ENCODE measurements at regions not wholly inside any gene's neighbourhood (a gene's known extent, or its start where the extent isn't known, plus 50 kb on each side); places are given as distances from the start of the nearest gene placed in this dataset.
"Not testable (repeated sequence)": the region's sequence is repeated elsewhere in the genome, so short reads cannot be mapped to it uniquely, and the experiment has no call there.

GRCh38 chrX:63281465-63281864 lies 69.7 kb downstream of the SPIN4 start:
- CTCF ChIA-PET = no interaction called here
- no peak for TF ChIP-seq CTCF (IDR thresholded peaks at IDR 0.05; ENCODE audit: insufficient read depth, low read depth, low read length)
- POLR2A ChIA-PET = no interaction called here
- no peak for DNase-seq (ENCODE audit: low read depth)
- H3K36me3 ChIP-seq (ENCODE audit: control insufficient read depth, insufficient read depth, low read length) = no peaks in the 10 kb centered on the region
- H3K27me3 ChIP-seq (ENCODE audit: control insufficient read depth, insufficient read depth, low read length) = no peaks in the 10 kb centered on the region
- H3K4me3 ChIP-seq (ENCODE audit: low read depth, low read length) = no peak overlapping the region

- CTCF ChIA-PET = interaction anchor here (0.8 to 1.3 kb wide), 2 partner anchors 17 to 410 kb away, joined by 3 to 4 read pairs; no protein-coding TSS in a partner anchor
- POLR2A ChIA-PET; H3K36me3 ChIP-seq (ENCODE audit: control insufficient read depth, insufficient read depth, low read length); H3K27me3 ChIP-seq (ENCODE audit: control insufficient read depth, insufficient read depth, low read length); H3K4me3 ChIP-seq (ENCODE audit: low read depth, low read length); DNase-seq (ENCODE audit: low read depth): not testable (repeated sequence)
These were observed 73.7 kb downstream of the SPIN4 start for GRCh38 chrX:63277394-63277793.

GRCh38 chrX:63275127-63275526 lies 76.0 kb downstream of the SPIN4 start:
- CTCF ChIA-PET = interaction anchor here (0.8 to 1.7 kb wide), 4 partner anchors 14 to 231 kb away, joined by 3 to 6 read pairs (median 4); no protein-coding TSS in a partner anchor

GRCh38 chrX:63270873-63271272 lies 80.3 kb downstream of the SPIN4 start:
- H3K36me3 ChIP-seq (ENCODE audit: control insufficient read depth, insufficient read depth, low read length) = no peaks in the 10 kb centered on the region
- ChIA-PET POLR2A (no interaction called here), CTCF (no interaction called here)
- no peaks in the 10 kb centered on the region for H3K27me3 ChIP-seq (ENCODE audit: control insufficient read depth, insufficient read depth, low read length)
- no peak for TF ChIP-seq CTCF (IDR thresholded peaks at IDR 0.05; ENCODE audit: insufficient read depth, low read depth, low read length)
- no peak for DNase-seq (ENCODE audit: low read depth)
- H3K4me3 ChIP-seq (ENCODE audit: low read depth, low read length) = no peak overlapping the region

More at GRCh38 chrX:63275127-63275526, 76.0 kb downstream of the SPIN4 start:
- DNase-seq (ENCODE audit: low read depth) = no peak
- peak; percentile 62 for TF ChIP-seq CTCF (IDR thresholded peaks at IDR 0.05; ENCODE audit: insufficient read depth, low read depth, low read length)
- Histone ChIP-seq H3K4me3 (ENCODE audit: low read depth, low read length) (no peak overlapping the region), H3K36me3 (ENCODE audit: control insufficient read depth, insufficient read depth, low read length) (no peaks in the 10 kb centered on the region), H3K27me3 (ENCODE audit: control insufficient read depth, insufficient read depth, low read length) (no peaks in the 10 kb centered on the region)
- POLR2A ChIA-PET = no interaction called here

- TF ChIP-seq CTCF (IDR thresholded peaks at IDR 0.05; ENCODE audit: insufficient read depth, low read depth, low read length) = no peak
- Histone ChIP-seq H3K4me3 (ENCODE audit: low read depth, low read length) (no peak overlapping the region), H3K27me3 (ENCODE audit: control insufficient read depth, insufficient read depth, low read length) (no peaks in the 10 kb centered on the region), H3K36me3 (ENCODE audit: control insufficient read depth, insufficient read depth, low read length) (no peaks in the 10 kb centered on the region)
- POLR2A ChIA-PET = no interaction called here
- DNase-seq (ENCODE audit: low read depth) = no peak
- CTCF ChIA-PET = no interaction called here
These were observed 93.0 kb downstream of the SPIN4 start for GRCh38 chrX:63258144-63258543.

- peak; percentile 28 for DNase-seq (ENCODE audit: low read depth)
- Histone ChIP-seq H3K4me3 (ENCODE audit: low read depth, low read length) (no peak overlapping the region), H3K36me3 (ENCODE audit: control insufficient read depth, insufficient read depth, low read length) (no peaks in the 10 kb centered on the region), H3K27me3 (ENCODE audit: control insufficient read depth, insufficient read depth, low read length) (no peaks in the 10 kb centered on the region)
- POLR2A ChIA-PET = no interaction called here
- peak; percentile 79 for TF ChIP-seq CTCF (IDR thresholded peaks at IDR 0.05; ENCODE audit: insufficient read depth, low read depth, low read length)
- CTCF ChIA-PET = interaction anchor here (1.2 to 2.0 kb wide), 4 partner anchors 25 to 437 kb away, joined by 3 to 7 read pairs (median 6); no protein-coding TSS in a partner anchor
These were observed 100.8 kb downstream of the SPIN4 start for GRCh38 chrX:63250253-63250868.

GRCh38 chrX:63242689-63243088 lies 108.4 kb downstream of the SPIN4 start:
- CTCF ChIA-PET; H3K4me3 ChIP-seq (ENCODE audit: low read depth, low read length); H3K36me3 ChIP-seq (ENCODE audit: control insufficient read depth, insufficient read depth, low read length); DNase-seq (ENCODE audit: low read depth); H3K27me3 ChIP-seq (ENCODE audit: control insufficient read depth, insufficient read depth, low read length); POLR2A ChIA-PET: not testable (repeated sequence)

GRCh38 chrX:63235963-63236362 lies 115.2 kb downstream of the SPIN4 start:
- H3K4me3 ChIP-seq (ENCODE audit: low read depth, low read length); DNase-seq (ENCODE audit: low read depth); POLR2A ChIA-PET; CTCF ChIA-PET; H3K27me3 ChIP-seq (ENCODE audit: control insufficient read depth, insufficient read depth, low read length); H3K36me3 ChIP-seq (ENCODE audit: control insufficient read depth, insufficient read depth, low read length): not testable (repeated sequence)
